Esophagus squamous epithelium (tissue), 4 donors: ENCODE measurements at regions not wholly inside any gene's neighbourhood (a gene's known extent, or its start where the extent isn't known, plus 50 kb on each side); places are given as distances from the start of the nearest gene placed in this dataset.

Experiments
- POLR2A ChIP-seq, 4 donors: fragments of 450-650 bp; IDR thresholded peaks; one replicate each; pipeline ENCODE4 v1.6.1; 2017; ENCODE audit warnings: antibody characterized with exemption in 4 of 4, mild to moderate bottlenecking in 4 of 4, moderate library complexity in 3 of 4
- TF ChIP-seq, protein P1 (sequence below), 6 experiments: fragments of 450-650 bp in 4 of 6; fragments of 200-600 bp in 2 of 6; sonication (generic) in 2 of 6; IDR thresholded peaks; one replicate each; pipeline ENCODE4 v1.5.1; 2016 to 2019; ENCODE audit warnings: antibody characterized with exemption in 6 of 6, mild to moderate bottlenecking in 4 of 6, moderate library complexity in 4 of 6

- TF ChIP-seq, protein P1, sequence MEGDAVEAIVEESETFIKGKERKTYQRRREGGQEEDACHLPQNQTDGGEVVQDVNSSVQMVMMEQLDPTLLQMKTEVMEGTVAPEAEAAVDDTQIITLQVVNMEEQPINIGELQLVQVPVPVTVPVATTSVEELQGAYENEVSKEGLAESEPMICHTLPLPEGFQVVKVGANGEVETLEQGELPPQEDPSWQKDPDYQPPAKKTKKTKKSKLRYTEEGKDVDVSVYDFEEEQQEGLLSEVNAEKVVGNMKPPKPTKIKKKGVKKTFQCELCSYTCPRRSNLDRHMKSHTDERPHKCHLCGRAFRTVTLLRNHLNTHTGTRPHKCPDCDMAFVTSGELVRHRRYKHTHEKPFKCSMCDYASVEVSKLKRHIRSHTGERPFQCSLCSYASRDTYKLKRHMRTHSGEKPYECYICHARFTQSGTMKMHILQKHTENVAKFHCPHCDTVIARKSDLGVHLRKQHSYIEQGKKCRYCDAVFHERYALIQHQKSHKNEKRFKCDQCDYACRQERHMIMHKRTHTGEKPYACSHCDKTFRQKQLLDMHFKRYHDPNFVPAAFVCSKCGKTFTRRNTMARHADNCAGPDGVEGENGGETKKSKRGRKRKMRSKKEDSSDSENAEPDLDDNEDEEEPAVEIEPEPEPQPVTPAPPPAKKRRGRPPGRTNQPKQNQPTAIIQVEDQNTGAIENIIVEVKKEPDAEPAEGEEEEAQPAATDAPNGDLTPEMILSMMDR (IDR thresholded peaks at IDR 0.05) = no peak
- TF ChIP-seq POLR2A (IDR thresholded peaks at IDR 0.05) = no peak
Observed at GRCh38 chrX:41002026-41002425, 83.2 kb upstream of the USP9X start.
